Stimulated activated memory B cell treated with anti-CD40 and anti-IgM and Interleukin-4, amounts not matched to agents 10 μg/mL and 1 μg/mL and 100 μg/mL, for 72 hours (primary cell): ENCODE measurements at regions not wholly inside any gene's neighbourhood (a gene's known extent, or its start where the extent isn't known, plus 50 kb on each side); places are given as distances from the start of the nearest gene placed in this dataset.

ENCODE experiments used
- ATAC-seq: fragments of 150-1000 bp; cut with Tn5 transposase; 2 replicates; pipeline ENCODE4 v1.10.0; 2021
- H3K27ac Mint-ChIP-seq: one replicate; pipeline ENCODE4 v1.8.0; 2022; ENCODE audit warnings: mild to moderate bottlenecking, mixed read lengths
- H3K27me3 Mint-ChIP-seq: one replicate; pipeline ENCODE4 v1.8.0; 2022; ENCODE audit warnings: mixed read lengths
- H3K36me3 Mint-ChIP-seq: one replicate; pipeline ENCODE4 v1.8.0; 2022; ENCODE audit warnings: mixed read lengths
- H3K4me1 Mint-ChIP-seq: one replicate; pipeline ENCODE4 v1.8.0; 2022; ENCODE audit warnings: mixed read lengths
- H3K4me3 Mint-ChIP-seq: one replicate; pipeline ENCODE4 v1.8.0; 2022; ENCODE audit warnings: mild to moderate bottlenecking, moderate library complexity, mixed read lengths
- H3K9me3 Mint-ChIP-seq: one replicate; pipeline ENCODE4 v1.8.0; 2022; ENCODE audit warnings: mixed read lengths

DNA sequence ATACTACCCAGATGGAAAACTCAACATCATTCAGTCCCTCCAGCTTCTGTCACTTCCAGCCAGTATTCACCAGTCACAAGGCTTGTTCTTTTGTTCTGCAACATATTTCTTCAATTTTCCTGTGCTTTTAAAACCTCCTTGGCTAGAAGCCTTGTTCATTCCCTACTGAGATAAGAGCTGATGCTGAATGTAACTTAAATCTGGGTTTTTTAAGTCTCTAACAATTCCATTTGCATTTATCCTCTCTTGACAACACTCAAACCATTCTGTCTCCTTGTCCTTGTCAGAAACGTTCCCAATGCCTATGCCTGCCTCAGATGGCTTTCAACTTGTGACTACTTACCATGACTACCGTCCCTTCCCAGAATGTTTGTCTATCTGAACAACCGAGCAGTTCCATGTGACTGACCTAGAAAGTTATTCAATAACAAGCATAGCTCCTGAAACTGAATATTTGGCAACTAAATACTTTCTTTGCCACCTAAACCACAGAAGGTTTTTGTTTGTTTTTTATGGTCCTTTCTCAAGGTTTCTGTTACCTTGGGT lies 682.9 kb upstream of the GALNTL6 start:
- Mint-ChIP-seq H3K4me1 (no peaks in the 10 kb centered on the region), H3K27ac (no peak overlapping the region), H3K9me3 (no peaks in the 10 kb centered on the region), H3K27me3 (no peaks in the 10 kb centered on the region), H3K4me3 (no peak overlapping the region), H3K36me3 (no peaks in the 10 kb centered on the region)
- no peak for ATAC-seq

DNA sequence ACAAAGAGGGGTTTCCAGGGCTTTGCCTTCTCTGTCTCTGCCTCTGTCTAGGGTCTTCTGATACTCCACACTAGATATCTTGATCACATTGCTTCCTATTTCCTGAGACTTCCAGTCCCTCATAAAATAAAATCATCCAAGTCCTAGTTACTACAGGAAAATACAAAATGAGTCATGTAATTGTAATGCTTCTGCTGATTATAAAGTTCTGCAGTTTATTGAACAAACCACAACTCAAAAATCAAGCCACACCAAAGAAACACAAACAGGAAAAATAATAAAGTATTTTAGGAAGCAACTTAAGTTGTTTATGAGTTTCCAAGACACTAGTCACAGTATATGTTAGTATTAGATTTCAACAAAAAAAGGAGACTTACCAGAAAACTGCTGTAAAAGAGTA lies 695.1 kb upstream of the GALNTL6 start:
- Mint-ChIP-seq H3K4me1 (no peaks in the 10 kb centered on the region), H3K27me3 (no peaks in the 10 kb centered on the region), H3K27ac (no peak overlapping the region), H3K4me3 (no peak overlapping the region), H3K9me3 (no peaks in the 10 kb centered on the region), H3K36me3 (no peaks in the 10 kb centered on the region)
- no peak for ATAC-seq

DNA sequence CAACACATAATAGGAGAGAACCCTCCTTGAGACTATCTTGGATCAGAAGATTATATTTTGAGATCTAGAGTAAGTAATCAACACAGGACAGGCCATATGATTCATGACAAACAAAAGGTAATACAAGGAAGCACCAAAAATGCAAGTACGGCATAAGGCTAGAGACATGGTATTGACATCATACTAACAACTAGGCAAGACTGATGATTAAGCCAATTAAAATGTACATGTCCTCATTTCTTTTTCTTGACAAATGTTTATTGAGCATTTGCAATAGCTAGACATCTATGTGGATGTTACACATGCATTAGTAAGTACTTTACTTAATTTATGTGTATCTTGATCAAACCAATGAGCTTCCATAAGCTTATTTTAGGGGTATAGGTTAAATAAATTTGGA lies 695.7 kb upstream of the GALNTL6 start:
- H3K36me3 Mint-ChIP-seq, result no peaks in the 10 kb centered on the region
- H3K4me3 Mint-ChIP-seq, result no peak overlapping the region
- no peak for ATAC-seq
- no peaks in the 10 kb centered on the region for H3K9me3 Mint-ChIP-seq
- H3K27ac Mint-ChIP-seq, result no peak overlapping the region
- no peaks in the 10 kb centered on the region for H3K27me3 Mint-ChIP-seq
- H3K4me1 Mint-ChIP-seq, result no peaks in the 10 kb centered on the region

DNA sequence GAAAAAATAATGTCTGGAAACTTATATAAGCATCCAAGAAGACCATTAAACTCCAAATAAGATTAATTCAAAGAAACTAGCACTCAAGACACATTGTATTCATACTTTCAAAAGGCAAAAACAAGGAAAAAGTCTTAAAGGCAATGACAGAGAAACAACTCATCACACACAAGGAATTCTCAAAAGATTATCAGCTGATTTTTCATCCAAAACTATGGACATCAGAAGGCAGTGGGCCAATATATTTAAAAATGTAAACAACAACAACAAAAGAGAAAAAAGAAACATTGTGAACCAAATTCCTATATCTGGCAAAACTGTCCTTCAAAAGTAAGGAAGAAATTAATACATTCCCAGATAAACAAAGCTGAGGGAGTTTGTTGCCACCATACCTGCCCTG lies 711.4 kb upstream of the GALNTL6 start:
- H3K4me1 Mint-ChIP-seq, result no peaks in the 10 kb centered on the region
- peaks cover 7% of the 10 kb centered on the region for H3K9me3 Mint-ChIP-seq
- H3K27me3 Mint-ChIP-seq, result no peaks in the 10 kb centered on the region
- no peak overlapping the region for H3K27ac Mint-ChIP-seq
- no peaks in the 10 kb centered on the region for H3K36me3 Mint-ChIP-seq
- H3K4me3 Mint-ChIP-seq, result no peak overlapping the region
- ATAC-seq, result no peak

DNA sequence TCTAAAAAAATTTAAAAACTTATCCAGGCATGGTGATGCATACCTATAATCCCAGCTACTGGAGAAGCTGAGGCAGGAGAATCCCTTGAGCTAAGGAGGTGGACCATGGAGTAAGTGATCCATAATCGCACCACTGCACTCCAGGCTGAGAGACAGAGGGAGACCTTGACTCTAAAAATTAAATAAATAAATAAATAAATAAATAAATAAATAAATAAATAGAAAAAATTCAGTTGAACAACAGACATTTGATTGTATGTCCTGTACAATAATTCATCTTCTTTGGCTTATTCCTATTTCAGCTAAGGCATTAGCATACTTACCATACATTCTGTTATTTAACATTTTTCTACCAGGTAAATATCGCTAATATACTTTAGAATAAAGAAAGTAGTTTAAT lies 726.1 kb upstream of the GALNTL6 start:
- Mint-ChIP-seq H3K4me3 (no peak overlapping the region), H3K27ac (no peak overlapping the region), H3K4me1 (no peaks in the 10 kb centered on the region), H3K27me3 (no peaks in the 10 kb centered on the region), H3K9me3 (peaks cover 7% of the 10 kb centered on the region), H3K36me3 (no peaks in the 10 kb centered on the region)
- no peak for ATAC-seq

DNA sequence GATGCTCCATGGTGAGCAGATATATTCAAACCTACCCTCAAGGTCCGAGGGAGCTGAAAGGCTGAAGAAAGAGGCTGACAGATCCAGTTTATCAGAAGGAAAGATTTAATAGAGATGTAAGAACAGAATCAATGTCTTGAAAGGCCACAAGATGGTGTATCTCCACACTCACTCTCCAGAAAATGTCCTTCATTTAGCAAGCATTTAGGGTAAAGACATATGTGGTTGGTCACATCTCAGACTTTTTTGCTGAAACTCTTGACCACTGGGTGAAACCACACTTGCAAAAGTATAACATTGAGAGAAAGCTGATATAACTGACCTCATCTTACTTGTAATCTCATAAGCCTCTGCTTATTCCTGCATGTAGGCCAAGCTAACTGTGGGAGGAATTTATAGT lies 745.8 kb upstream of the GALNTL6 start:
- Mint-ChIP-seq H3K4me1 (no peaks in the 10 kb centered on the region), H3K36me3 (no peaks in the 10 kb centered on the region), H3K27me3 (no peaks in the 10 kb centered on the region), H3K9me3 (peaks cover 8% of the 10 kb centered on the region), H3K27ac (no peak overlapping the region), H3K4me3 (no peak overlapping the region)
- no peak for ATAC-seq

DNA sequence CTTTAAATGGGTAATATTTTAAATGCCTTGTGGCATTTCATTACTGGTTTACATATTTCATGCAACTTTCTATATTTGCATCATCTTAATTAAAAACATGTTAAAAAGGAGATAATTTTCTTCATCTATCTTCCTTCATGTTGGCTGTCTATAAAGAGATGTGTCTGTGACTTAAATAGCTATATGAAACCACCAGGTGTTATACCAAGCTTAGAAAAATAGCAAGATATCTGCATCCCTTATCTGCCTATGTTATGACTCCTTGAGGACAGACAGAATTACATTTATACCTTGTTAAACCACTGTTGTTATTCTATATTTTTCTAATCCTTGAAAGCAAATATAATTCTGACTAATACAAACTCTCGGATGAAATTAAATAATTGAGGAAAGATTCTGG lies 763.8 kb upstream of the GALNTL6 start:
- no peaks in the 10 kb centered on the region for H3K36me3 Mint-ChIP-seq
- H3K4me1 Mint-ChIP-seq, result no peaks in the 10 kb centered on the region
- no peak overlapping the region for H3K4me3 Mint-ChIP-seq
- H3K9me3 Mint-ChIP-seq, result no peaks in the 10 kb centered on the region
- no peak overlapping the region for H3K27ac Mint-ChIP-seq
- ATAC-seq, result no peak
- no peaks in the 10 kb centered on the region for H3K27me3 Mint-ChIP-seq

DNA sequence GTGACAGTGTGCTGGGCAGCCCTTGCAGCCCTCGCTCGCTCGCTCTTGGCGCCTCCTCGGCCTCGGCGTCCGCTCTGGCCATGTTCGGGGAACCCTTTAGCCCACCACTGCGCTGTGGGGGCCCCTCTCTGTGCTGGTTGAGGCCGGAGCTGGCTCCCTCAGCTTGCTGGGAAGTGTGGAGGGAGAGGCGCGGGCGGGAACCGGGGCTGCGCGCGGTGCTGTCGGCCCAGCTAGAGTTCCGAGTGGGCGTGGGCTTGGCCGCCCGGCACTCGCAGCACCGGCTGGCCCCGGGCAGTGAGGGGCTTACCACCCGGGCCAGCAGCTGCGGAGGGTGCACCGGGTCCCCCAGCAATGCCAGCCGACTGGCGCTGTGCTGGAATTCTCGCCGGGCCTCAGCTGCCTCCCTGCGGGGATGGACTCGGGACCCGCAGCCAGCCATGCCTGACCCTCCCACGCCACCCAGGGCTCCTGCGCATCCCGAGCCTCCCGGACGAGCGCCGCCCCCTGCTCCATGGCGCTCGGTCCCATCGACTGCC lies 770.1 kb upstream of the GALNTL6 start:
- peak; percentile 12 for ATAC-seq
- no peaks in the 10 kb centered on the region for H3K9me3 Mint-ChIP-seq

DNA sequence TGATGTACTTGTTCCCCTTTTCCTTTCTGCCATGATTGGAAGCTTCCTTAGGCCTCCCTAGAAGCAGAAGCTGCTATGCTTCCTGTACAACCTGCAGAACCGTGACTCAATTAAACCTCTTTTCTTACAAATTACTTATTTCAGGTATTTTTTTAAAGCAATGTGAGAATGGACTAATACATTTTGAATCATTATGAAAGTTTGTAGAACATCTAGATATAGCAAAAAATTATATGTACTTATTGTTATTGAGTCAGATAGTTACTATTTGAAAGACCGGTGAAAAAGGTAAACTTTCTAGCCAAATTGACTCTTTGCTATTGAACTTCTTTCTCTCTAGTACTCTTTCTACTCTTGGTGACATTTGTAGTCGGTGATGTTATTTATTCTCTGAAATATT lies 777.3 kb upstream of the GALNTL6 start:
- no peaks in the 10 kb centered on the region for H3K36me3 Mint-ChIP-seq
- H3K4me1 Mint-ChIP-seq, result peaks cover 9% of the 10 kb centered on the region
- H3K4me3 Mint-ChIP-seq, result no peak overlapping the region
- no peak overlapping the region for H3K27ac Mint-ChIP-seq
- no peaks in the 10 kb centered on the region for H3K9me3 Mint-ChIP-seq
- no peaks in the 10 kb centered on the region for H3K27me3 Mint-ChIP-seq
- no peak for ATAC-seq

More for the DNA sequence above, 770.1 kb upstream of the GALNTL6 start:
- Mint-ChIP-seq H3K4me3 (no peak overlapping the region), H3K4me1 (no peaks in the 10 kb centered on the region), H3K27me3 (no peaks in the 10 kb centered on the region), H3K27ac (no peak overlapping the region), H3K36me3 (no peaks in the 10 kb centered on the region)

DNA sequence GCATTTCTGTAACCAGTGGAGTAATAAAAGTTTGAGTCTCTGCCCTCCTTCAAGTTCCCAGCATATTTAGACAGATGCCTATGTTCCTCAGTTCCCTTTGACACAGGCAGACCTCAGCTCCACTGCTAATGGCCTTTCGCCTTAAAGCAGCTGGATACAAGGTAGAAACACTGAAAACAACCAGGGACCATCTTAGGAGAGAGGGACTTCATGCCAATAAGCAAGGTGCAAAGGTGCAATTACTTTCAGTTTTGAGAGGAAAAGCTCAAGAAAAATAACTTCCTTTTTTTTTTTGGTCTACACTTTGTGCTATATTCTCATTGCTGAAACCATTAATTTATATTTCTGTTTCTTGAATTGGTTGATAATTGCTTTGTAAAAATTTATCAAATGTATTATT lies 781.9 kb upstream of the GALNTL6 start:
- ATAC-seq, result no peak
- H3K27ac Mint-ChIP-seq, result no peak overlapping the region

DNA sequence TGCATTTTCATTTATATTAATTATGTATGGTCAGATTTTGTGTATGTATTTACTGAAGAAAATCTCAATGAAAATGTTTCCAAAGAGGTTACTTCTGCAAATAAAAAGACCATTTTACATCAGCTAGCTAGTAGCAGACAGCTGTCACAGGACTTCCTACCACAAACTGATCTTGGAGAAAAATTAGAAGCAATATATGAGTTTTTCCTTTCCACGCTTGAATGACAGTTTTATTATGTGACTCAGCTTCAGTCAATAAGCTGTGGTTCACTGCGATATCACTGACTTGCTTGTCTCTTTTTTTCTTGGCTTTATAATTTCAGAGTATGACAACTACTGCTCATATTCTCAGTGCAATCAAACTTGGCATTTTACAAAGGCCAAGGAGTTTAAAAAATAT lies 787.4 kb upstream of the GALNTL6 start:
- ATAC-seq, result no peak
- Mint-ChIP-seq H3K4me3 (no peak overlapping the region), H3K9me3 (peaks cover 3% of the 10 kb centered on the region)

More for the DNA sequence above, 781.9 kb upstream of the GALNTL6 start:
- Mint-ChIP-seq H3K36me3 (no peaks in the 10 kb centered on the region), H3K4me3 (no peak overlapping the region), H3K4me1 (peaks cover 9% of the 10 kb centered on the region), H3K27me3 (no peaks in the 10 kb centered on the region), H3K9me3 (peaks cover 3% of the 10 kb centered on the region)

DNA sequence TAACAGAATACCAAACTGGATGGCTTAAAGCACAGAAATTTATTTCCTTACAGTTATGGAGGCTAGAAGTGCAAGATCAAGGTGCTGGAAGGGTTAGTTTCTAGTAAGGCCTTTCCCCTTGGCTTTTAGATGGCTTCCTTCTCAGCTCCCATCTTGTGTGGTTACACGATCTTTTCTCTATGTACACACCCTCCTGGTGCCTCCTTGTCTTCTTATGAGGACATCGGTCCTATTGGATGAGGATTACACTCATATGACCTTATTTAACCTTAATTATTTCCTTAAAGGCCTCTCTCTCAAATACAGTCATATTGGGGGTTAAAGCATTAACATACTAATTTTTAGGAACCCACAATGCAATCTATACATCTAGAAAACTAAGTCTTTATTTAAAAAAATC lies 787.9 kb upstream of the GALNTL6 start:
- Mint-ChIP-seq H3K4me1 (no peaks in the 10 kb centered on the region), H3K36me3 (no peaks in the 10 kb centered on the region), H3K9me3 (peaks cover 3% of the 10 kb centered on the region), H3K27ac (no peak overlapping the region), H3K27me3 (no peaks in the 10 kb centered on the region), H3K4me3 (no peak overlapping the region)
- ATAC-seq, result no peak

More for the DNA sequence above, 787.4 kb upstream of the GALNTL6 start:
- no peak overlapping the region for H3K27ac Mint-ChIP-seq
- no peaks in the 10 kb centered on the region for H3K4me1 Mint-ChIP-seq
- H3K36me3 Mint-ChIP-seq, result no peaks in the 10 kb centered on the region
- H3K27me3 Mint-ChIP-seq, result no peaks in the 10 kb centered on the region

DNA sequence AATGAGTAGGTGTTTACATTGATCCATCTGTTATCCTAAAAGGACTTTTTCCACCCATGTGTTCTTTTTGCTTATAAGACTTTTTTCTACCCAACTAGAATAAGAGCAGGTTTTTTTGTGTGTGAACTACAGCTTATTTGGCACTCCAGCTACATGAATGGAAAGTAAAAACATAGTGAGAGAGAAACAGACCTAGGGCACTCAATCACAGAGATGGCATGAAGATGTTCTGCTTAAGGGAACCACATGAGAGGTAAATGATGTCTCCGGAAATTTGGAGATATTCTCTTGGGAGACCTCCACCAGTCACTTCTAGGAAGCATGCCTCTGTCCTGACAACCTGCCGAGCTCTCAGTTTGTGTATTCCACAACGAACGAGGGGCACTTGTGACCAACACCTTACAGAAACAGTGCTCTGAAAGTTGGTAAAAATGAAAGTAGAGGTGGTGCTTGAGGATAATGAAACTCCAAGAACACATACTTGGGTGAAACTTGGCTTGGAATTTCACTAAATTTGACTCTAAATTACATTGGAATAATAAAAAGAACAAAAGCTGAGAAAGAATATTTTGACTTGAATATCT lies 788.4 kb upstream of the GALNTL6 start:
- Mint-ChIP-seq H3K9me3 (peaks cover 3% of the 10 kb centered on the region), H3K4me1 (no peaks in the 10 kb centered on the region), H3K27me3 (no peaks in the 10 kb centered on the region), H3K36me3 (no peaks in the 10 kb centered on the region), H3K27ac (no peak overlapping the region), H3K4me3 (no peak overlapping the region)
- peak; percentile 27 for ATAC-seq

DNA sequence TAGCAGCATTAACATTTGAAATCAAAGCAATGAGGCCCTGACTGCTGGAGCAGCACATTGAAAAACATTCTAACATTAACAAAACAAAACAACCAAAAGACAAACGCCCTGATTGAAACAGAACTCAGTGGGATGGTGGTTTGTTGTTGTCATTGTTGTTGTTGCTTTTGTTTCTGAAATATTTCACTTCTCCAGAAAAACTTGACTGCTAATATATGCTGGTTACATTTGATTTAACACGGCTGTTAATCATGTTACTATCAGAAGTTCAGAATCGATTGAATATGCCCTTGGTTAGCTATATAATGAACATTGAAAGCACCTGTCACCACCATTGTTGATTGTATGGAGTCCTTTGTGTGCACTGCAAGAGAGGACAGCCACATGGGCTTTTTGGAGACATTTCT lies 790.4 kb upstream of the GALNTL6 start:
- Mint-ChIP-seq H3K27ac (no peak overlapping the region), H3K9me3 (no peaks in the 10 kb centered on the region), H3K4me3 (no peak overlapping the region), H3K36me3 (no peaks in the 10 kb centered on the region), H3K4me1 (no peaks in the 10 kb centered on the region), H3K27me3 (no peaks in the 10 kb centered on the region)
- no peak for ATAC-seq

DNA sequence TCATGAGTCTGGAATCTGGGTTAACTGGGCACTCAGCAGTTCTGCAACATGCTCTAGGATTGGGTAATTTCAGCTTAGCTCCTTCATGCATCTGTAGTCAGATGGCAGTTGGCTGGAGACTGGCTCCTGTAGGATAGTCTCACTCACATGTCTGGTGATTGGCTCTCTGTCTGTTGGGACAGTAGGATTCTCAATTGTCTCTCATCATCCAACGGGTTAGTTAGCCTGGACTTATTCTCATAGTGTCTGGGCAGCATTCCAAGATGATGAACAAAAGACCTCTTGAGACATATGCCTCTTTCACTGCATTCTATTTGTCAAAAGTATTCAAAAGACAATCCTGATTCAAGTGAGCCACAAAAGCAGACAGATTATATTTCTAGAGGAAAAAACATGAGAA lies 795.6 kb upstream of the GALNTL6 start:
- no peaks in the 10 kb centered on the region for H3K27me3 Mint-ChIP-seq
- no peak overlapping the region for H3K4me3 Mint-ChIP-seq
- no peaks in the 10 kb centered on the region for H3K36me3 Mint-ChIP-seq
- ATAC-seq, result no peak
- H3K9me3 Mint-ChIP-seq, result no peaks in the 10 kb centered on the region
- H3K4me1 Mint-ChIP-seq, result no peaks in the 10 kb centered on the region
- H3K27ac Mint-ChIP-seq, result no peak overlapping the region

DNA sequence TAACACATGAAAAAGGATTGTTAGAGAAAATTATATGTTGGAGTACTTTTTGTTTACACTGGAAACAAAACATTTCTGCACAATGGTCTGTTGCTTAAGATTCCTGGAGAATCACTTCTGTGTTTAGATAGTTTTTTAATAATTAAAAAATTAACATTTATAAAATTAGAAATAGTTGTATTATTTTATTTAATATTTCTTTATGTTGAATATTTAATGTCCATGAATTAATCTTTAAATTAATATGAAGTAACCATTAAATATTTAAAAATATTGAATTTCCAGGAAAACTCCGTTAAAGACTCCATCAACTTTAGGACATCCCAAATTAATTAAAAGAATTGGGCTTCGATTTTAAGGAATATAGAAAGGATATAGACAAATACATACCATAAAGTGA lies 797.1 kb upstream of the GALNTL6 start:
- no peak for ATAC-seq
- H3K27ac Mint-ChIP-seq, result no peak overlapping the region

More for the DNA sequence above, 797.1 kb upstream of the GALNTL6 start:
- Mint-ChIP-seq H3K36me3 (no peaks in the 10 kb centered on the region), H3K27me3 (no peaks in the 10 kb centered on the region), H3K4me1 (no peaks in the 10 kb centered on the region), H3K4me3 (no peak overlapping the region), H3K9me3 (peaks cover 1% of the 10 kb centered on the region)
